HUES6 (cell line): ENCODE measurements at regions not wholly inside any gene's neighbourhood (a gene's known extent, or its start where the extent isn't known, plus 50 kb on each side); places are given as distances from the start of the nearest gene placed in this dataset.

Source experiments
- H3K27ac ChIP-seq: 2 replicates; pipeline ENCODE4 v1.7.0; 2013; ENCODE audit warnings: low read depth, mild to moderate bottlenecking, low read length, inconsistent platforms
- H3K27me3 ChIP-seq: 2 replicates; pipeline ENCODE4 v1.6.1; 2013; ENCODE audit warnings: low read length; ENCODE audit not compliant: control insufficient read depth, insufficient read depth
- H3K36me3 ChIP-seq: 2 replicates; pipeline ENCODE4 v1.6.1; 2013; ENCODE audit warnings: low read length; ENCODE audit not compliant: control insufficient read depth, insufficient read depth
- H3K4me1 ChIP-seq: 2 replicates; pipeline ENCODE4 v1.6.1; 2013; ENCODE audit warnings: low read length; ENCODE audit not compliant: control insufficient read depth, insufficient read depth
- H3K4me3 ChIP-seq: 2 replicates; pipeline ENCODE4 v1.5.1; 2013; ENCODE audit warnings: low read depth, low read length
- H3K9ac ChIP-seq: one replicate; pipeline ENCODE4 v1.6.1; 2013; ENCODE audit warnings: mild to moderate bottlenecking, low read length
- H3K9me3 ChIP-seq: 2 replicates; pipeline ENCODE4 v1.6.1; 2013; ENCODE audit warnings: low read depth, low read length; ENCODE audit not compliant: control insufficient read depth, insufficient read depth

DNA sequence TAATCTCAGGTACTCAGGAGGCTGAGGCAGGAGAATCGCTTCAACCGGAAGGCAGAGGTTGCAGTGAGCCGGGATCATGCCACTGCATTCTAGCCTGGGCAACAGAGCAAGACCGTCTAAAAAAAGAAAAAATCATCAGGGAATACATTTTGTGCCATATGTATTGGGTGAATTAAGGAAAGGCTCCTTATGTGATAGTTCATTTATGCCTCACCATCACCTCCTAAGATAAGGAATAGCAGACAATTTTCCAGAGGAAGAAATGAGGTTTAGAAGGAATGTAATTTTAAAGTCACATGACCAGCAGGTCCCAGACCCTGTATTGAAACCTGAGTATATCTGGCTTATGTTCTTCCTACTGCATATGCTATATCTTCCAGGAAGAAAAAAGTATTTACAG lies 93.9 kb upstream of the FOXC1 start:
- H3K4me1 ChIP-seq: peaks cover 6% of the 10 kb centered on the region
- no peaks in the 10 kb centered on the region; the same call in 1 of the 2 replicates for H3K9me3 ChIP-seq
- 0 out of 2 replicates have a peak, but pooled peaks cover 3% of the 10 kb centered on the region for H3K27me3 ChIP-seq
- no peak overlapping the region for H3K9ac ChIP-seq
- no peak overlapping the region for H3K4me3 ChIP-seq
- no peak overlapping the region for H3K27ac ChIP-seq
- no peaks in the 10 kb centered on the region for H3K36me3 ChIP-seq

DNA sequence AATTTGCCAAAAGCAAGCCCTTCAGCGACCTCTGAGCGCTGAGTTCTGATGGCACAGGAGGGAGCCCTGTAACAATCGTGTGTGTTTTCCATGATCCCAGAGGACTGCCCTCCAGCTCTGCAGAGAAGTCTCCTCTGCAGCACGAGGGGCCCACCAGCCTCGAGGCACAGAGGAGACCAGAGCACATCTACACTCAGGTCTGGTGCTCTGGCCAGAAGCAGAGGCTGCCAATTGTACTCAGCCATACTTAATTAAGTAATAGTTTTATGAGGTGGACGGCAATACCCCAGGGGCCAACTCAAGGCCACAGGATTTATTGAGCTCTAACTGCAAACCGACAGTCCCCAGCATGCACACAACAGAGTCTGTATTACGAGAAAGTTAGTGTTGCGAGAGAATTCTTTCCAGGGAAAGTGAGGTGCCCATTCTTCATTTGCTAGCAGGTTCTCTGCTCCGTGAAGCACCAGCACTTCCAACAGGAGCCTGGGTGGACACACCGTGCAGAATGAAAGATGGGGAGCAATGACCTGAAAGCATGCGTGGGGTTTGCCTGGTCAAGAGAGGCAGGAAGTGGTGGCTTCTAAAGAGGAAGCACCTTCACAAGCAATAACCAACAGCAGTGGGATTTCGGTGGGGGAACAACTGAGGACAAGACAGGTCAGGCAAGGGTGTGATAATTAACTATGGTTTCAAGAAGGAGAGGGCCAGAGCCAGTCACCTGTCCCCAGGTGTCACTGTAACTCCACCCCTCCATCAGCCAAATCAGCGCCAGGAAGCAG lies 92.8 kb upstream of the FOXC1 start:
- Histone ChIP-seq H3K9me3 (no peaks in the 10 kb centered on the region; the same call in 1 of the 2 replicates), H3K27me3 (peaks cover 5% of the 10 kb centered on the region; the same call in 1 of the 2 replicates), H3K4me3 (no peak overlapping the region), H3K27ac (no peak overlapping the region), H3K9ac (no peak overlapping the region), H3K4me1 (peaks cover 6% of the 10 kb centered on the region), H3K36me3 (no peaks in the 10 kb centered on the region)

DNA sequence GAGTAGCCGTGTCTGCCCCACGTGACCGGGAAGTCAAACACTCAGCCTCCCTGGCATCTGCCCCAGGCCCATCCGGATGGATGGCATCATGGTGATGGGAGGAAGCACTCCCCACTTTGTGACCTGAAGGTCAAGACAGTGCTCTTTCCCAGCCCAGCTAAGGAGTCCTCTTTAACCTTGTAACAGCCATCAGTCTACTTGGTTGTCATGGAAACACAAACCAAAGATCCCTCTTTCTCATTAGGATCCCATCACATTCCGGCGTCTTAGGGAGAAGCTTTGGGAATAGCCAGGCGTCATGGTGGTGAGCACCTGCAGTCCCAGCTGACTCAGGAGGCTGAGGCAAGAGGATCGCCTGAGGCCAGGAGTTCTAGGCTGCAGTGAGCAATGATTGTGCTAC lies 90.9 kb upstream of the FOXC1 start:
- H3K9ac ChIP-seq: no peak overlapping the region
- H3K4me3 ChIP-seq: no peak overlapping the region
- peaks cover 24% of the 10 kb centered on the region for H3K27me3 ChIP-seq

DNA sequence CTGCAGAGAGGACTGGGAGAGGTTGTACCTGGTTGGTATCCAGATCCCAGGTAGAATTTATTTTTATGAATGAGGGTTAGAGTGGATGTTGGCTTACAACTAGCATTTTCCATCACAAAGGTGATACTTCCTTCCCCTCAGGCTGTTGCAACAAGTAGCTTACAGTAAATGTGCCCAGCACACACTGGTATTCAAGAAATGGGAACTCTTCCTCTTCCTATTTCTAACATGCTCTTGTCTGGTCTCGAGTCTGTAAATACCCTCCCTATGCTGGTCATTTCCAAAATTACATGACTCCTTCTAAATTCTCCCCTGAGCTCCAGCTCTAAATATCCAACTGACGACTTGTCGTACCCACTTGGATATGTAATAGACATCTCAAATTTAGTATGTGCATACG lies 90.1 kb upstream of the FOXC1 start:
- Histone ChIP-seq H3K27ac (no peak overlapping the region), H3K9ac (no peak overlapping the region), H3K36me3 (no peaks in the 10 kb centered on the region), H3K4me1 (no peaks in the 10 kb centered on the region), H3K27me3 (peaks cover 30% of the 10 kb centered on the region), H3K9me3 (no peaks in the 10 kb centered on the region; the same call in 1 of the 2 replicates), H3K4me3 (no peak overlapping the region)

More for the DNA sequence above, 90.9 kb upstream of the FOXC1 start:
- Histone ChIP-seq H3K27ac (no peak overlapping the region), H3K36me3 (no peaks in the 10 kb centered on the region), H3K4me1 (no peaks in the 10 kb centered on the region), H3K9me3 (no peaks in the 10 kb centered on the region; the same call in 1 of the 2 replicates)

DNA sequence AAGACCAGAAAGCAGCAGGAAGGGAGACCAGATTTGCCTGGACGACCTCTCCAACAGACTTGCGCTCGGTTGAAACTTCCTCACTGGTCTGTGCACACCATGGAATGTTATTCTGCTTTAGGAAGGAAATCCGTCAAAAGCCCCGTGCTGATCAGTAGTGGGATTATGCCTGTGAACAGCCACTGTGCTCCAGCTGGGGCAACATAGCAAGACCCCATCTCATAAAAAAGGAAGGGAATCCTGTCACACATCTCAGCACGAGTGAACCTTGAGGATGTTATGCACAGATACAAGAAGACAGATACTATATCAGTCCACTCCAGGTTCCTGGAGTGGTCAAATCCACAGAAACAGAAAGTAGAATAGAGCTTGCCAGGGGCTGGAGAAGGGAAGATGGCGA lies 86.9 kb upstream of the FOXC1 start:
- Histone ChIP-seq H3K27ac (no peak overlapping the region), H3K4me3 (no peak overlapping the region), H3K27me3 (peaks cover 50% of the 10 kb centered on the region)

DNA sequence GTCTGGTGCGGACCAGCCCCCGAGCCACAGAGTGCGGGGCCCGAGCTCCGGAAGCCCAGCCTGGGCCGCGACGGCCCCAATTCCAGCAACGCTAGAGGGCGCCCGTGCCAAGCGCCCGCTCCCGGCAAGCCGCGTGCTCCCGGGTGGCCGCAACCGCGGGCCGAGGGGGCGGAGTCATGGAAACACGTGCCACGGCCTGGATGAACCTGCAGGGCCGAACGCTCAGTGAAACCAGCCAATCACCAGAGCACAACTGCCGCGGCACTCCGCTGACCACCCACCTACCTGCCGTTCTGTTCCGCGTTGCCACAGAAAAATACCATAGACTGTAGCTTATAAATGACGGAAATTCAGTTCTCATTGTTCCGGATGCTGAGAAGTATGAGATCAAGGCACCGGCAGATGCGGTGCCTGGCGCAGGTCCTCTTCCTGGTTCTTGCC lies 85.7 kb upstream of the FOXC1 start:
- no peaks in the 10 kb centered on the region for H3K36me3 ChIP-seq
- H3K4me3 ChIP-seq: no peak overlapping the region
- H3K9me3 ChIP-seq: no peaks in the 10 kb centered on the region
- H3K4me1 ChIP-seq: peaks cover 11% of the 10 kb centered on the region
- H3K9ac ChIP-seq: no peak overlapping the region
- peaks cover 57% of the 10 kb centered on the region for H3K27me3 ChIP-seq
- no peak overlapping the region for H3K27ac ChIP-seq

More for the DNA sequence above, 86.9 kb upstream of the FOXC1 start:
- Histone ChIP-seq H3K4me1 (peaks cover 11% of the 10 kb centered on the region), H3K9ac (no peak overlapping the region), H3K9me3 (no peaks in the 10 kb centered on the region; the same call in 1 of the 2 replicates), H3K36me3 (no peaks in the 10 kb centered on the region)

DNA sequence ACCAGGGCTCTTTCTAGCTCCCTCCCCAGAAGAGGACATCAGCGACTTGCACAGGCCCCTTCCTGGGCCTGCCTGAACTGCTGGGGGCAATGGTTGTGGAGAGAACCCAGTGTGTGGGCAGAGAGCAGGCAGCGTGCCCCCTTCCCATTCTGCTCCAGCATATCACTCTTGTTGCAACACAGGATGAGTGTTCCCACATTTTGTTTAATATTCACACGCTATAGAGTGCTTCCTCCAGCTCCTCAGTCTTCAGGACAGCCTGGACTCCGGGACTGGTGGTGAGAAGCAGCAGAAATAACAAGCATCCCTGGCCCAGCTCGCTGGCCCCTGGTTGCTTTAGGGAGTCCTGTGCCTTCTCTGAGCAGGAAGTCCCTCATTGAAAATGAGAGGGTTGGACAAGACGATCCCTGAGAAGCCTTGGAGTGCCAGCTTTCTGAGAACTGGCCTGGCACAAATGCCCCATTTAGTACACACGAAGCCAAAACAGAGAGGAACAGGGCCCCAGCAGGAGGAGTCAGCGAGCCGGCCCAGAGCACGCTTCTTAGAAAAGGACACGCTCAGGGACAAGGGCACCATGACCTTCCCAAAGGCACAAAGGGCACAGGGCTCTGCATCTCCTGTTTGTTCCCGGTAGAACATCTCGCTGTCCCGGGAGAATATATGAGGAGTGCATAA lies 84.2 kb upstream of the FOXC1 start:
- Histone ChIP-seq H3K9me3 (no peaks in the 10 kb centered on the region), H3K4me3 (no peak overlapping the region), H3K27ac (no peak overlapping the region), H3K9ac (no peak overlapping the region), H3K36me3 (no peaks in the 10 kb centered on the region), H3K4me1 (peaks cover 11% of the 10 kb centered on the region), H3K27me3 (peaks cover 65% of the 10 kb centered on the region)

DNA sequence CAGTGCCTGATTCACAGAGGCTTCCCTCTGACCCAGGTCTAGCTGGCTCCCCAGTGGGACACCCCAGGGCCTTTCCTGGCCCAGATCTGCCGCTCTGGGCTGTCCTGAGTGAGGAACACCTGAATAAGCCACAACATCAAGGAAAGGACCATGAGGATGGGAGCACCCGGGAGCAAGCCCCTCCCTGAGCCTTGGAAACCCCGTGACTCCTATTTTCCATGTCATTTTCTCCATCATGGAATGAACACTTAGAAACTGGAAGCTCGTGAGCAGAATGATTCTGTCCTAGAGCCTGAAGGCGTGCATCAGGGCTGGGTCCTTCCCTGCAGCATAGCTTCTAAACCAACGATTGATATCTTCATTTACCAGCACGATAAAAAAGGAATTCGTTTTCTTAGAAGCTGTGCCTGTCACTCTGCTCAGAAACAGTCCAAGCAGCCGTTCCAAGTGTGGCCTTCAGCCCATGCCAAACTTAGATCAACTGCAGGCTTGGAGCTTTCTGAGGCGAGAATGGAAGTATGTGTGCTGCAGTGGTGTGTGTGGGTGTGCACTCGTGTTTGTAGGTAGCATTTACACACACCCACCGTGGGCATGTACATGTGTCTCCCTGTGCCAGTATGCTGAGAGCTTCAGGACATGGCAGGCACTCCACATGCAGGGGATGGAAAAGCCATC lies 83.2 kb upstream of the FOXC1 start:
- H3K27me3 ChIP-seq: peaks cover 65% of the 10 kb centered on the region
- no peak overlapping the region for H3K9ac ChIP-seq
- no peak overlapping the region for H3K27ac ChIP-seq
- H3K4me1 ChIP-seq: peaks cover 11% of the 10 kb centered on the region
- no peaks in the 10 kb centered on the region for H3K36me3 ChIP-seq
- H3K9me3 ChIP-seq: no peaks in the 10 kb centered on the region
- H3K4me3 ChIP-seq: no peak overlapping the region

DNA sequence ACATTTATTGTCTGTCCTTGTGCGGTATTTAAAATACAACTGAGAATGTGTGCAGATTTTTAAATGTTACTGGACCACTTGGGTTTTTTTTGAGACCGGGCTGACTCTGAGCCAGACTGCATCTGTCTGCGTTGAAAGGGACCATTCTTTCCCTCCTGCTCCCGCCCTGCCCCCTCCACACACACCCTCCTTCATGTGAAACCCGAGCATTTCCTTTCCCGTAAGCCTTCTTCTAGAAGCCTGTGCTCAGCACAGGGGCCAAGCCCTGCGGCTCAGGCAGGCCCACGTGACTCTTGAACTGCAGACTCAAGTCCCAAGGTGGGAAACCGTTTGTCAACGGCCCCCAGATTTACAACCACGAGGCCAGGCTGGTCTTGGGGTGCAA lies 82.7 kb upstream of the FOXC1 start:
- no peaks in the 10 kb centered on the region for H3K36me3 ChIP-seq
- no peak overlapping the region for H3K9ac ChIP-seq
- peaks cover 61% of the 10 kb centered on the region for H3K27me3 ChIP-seq
- H3K4me3 ChIP-seq: no peak overlapping the region
- H3K27ac ChIP-seq: no peak overlapping the region
- H3K4me1 ChIP-seq: peaks cover 11% of the 10 kb centered on the region
- no peaks in the 10 kb centered on the region for H3K9me3 ChIP-seq

DNA sequence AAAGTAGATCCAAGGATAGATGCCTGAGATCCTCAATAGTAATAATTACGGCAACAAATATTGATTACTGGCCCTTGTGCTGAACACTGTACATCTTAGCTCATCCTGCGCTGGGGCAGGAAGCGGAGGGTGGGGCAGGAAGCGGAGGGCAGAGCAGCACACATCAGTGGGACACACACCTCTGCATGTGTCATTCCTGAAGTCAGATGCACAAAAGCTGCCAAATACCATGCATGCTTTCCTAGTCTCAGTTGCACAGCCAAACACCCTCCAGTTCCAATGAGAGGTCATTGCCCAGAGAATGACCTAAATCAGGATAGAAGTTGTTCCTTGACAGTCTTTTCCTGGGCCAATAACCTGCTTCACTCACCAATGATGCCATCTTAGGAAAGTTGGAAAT lies 74.4 kb upstream of the FOXC1 start:
- Histone ChIP-seq H3K4me3 (no peak overlapping the region), H3K36me3 (no peaks in the 10 kb centered on the region), H3K9me3 (no peaks in the 10 kb centered on the region), H3K4me1 (peaks cover 2% of the 10 kb centered on the region; the same call in 1 of the 2 replicates), H3K9ac (no peak overlapping the region), H3K27ac (no peak overlapping the region), H3K27me3 (no peaks in the 10 kb centered on the region)
